ENCODE measurements at regions not wholly inside any gene's neighbourhood (a gene's known extent, or its start where the extent isn't known, plus 50 kb on each side); places are given as distances from the start of the nearest gene placed in this dataset.
"Not testable (repeated sequence)": the region's sequence is repeated elsewhere in the genome, so short reads cannot be mapped to it uniquely, and the experiment has no call there.

GRCh38 chr11:34797497-34797896 lies 118.7 kb downstream of the APIP start:
- not testable (repeated sequence) for TF ChIP-seq POLR2A (IDR thresholded peaks at IDR 0.05; ENCODE audit: low read length); GATA1 (IDR thresholded peaks at IDR 0.05; ENCODE audit: low read depth, low read length)
